Kidney (tissue), 13 donors: ENCODE measurements at regions not wholly inside any gene's neighbourhood (a gene's known extent, or its start where the extent isn't known, plus 50 kb on each side); places are given as distances from the start of the nearest gene placed in this dataset.

Experiments
- DNase-seq, 5 donors: peaks; one replicate each; pipeline ENCODE4 v3.0.0-alpha.2; 2013 to 2020
- FAIRE-seq: peaks from 2 replicates; lab custom pipeline; 2012; peaks lifted over from hg19 to GRCh38; lab: Jason Lieb, UNC
- H3K27ac ChIP-seq, 2 donors: one replicate each; pipeline ENCODE4 v1.7.0; 2013; ENCODE audit warnings: low read depth in 2 of 2, low read length in 2 of 2, inconsistent platforms in 1 of 2
- H3K27me3 ChIP-seq: one replicate; pipeline ENCODE4 v1.7.1; 2013; ENCODE audit warnings: low read length, inconsistent platforms; ENCODE audit not compliant: control insufficient read depth, insufficient read depth
- H3K36me3 ChIP-seq, 3 donors: one replicate each; pipeline versions ENCODE4 v1.7.0 to v1.7.1; 2013; ENCODE audit warnings: low read length in 3 of 3, control low read depth in 1 of 3, inconsistent platforms in 1 of 3; ENCODE audit not compliant: insufficient read depth in 3 of 3, control insufficient read depth in 2 of 3
- H3K4me1 ChIP-seq, 3 donors: one replicate each; pipeline versions ENCODE4 v1.7.0 to v1.7.1; 2013; ENCODE audit warnings: low read length in 3 of 3, inconsistent platforms in 1 of 3, low read depth in 1 of 3; ENCODE audit not compliant: control insufficient read depth in 2 of 3, insufficient read depth in 2 of 3
- H3K4me3 ChIP-seq, 3 donors: one replicate each; pipeline versions ENCODE4 v1.7.0 to v1.8.1; 2013; ENCODE audit warnings: low read length in 3 of 3, control low read depth in 1 of 3, inconsistent platforms in 1 of 3
- H3K9ac ChIP-seq, 3 donors: one replicate each; pipeline versions ENCODE4 v1.7.0 to v1.7.1; 2013; ENCODE audit warnings: low read length in 3 of 3, control low read depth in 1 of 3, inconsistent platforms in 1 of 3
- H3K9me3 ChIP-seq, 3 donors: one replicate each; pipeline versions ENCODE4 v1.7.0 to v1.7.1; 2013; ENCODE audit warnings: low read length in 3 of 3, control low read depth in 1 of 3, inconsistent platforms in 1 of 3; ENCODE audit not compliant: control insufficient read depth in 2 of 3, insufficient read depth in 1 of 3
- intact Hi-C: fragments of 100-400 bp; cut with DNase I; formaldehyde crosslinking; loops from one replicate; pipeline ENCODE4 v1.11.1; 2022
- TF ChIP-seq, protein P1 (sequence below): IDR thresholded peaks from 3 replicates; pipeline ENCODE4 v1.5.1; 2012; ENCODE audit warnings: mild to moderate bottlenecking, moderate library complexity, borderline replicate concordance; ENCODE audit not compliant: insufficient read depth; ENCODE audit errors: extremely low read depth
- donor health status: control.
- donor health status: control.
- donor health status: control.
- donor health status: control.
- donor health status: control.
- donor health status: DM: yes; HTN: yes; CAD: no.
- donor health status: Normal renal cell carcinoma (clear cell type).

DNA sequence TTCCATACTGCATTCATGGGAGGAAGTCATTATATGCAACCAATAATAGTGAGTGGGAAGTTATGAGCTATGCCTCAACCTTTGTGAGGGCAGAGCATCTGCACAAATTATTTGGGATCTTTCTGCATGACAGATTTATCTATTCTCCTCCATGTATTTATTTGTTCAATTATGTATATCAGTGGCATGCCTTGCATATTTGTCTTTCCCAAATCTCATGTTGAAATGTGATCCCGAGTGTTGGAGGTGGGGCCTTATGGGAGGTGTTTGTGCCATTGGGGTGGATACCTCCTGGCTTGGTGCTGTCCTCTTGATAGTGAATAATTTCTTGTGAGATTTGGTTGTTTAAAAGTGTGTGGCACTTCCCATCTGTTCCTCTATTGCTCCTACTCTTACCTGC lies 1246.0 kb upstream of the CITED2 start:
- no peaks in the 10 kb centered on the region for H3K9me3 ChIP-seq
- H3K27ac ChIP-seq = no peak overlapping the region
- H3K36me3 ChIP-seq = no peaks in the 10 kb centered on the region
- DNase-seq (no peak), FAIRE-seq (no peak)
- H3K4me1 ChIP-seq = no peaks in the 10 kb centered on the region
- no peak overlapping the region for H3K4me3 ChIP-seq
- intact Hi-C loops = no loop called here
- H3K9ac ChIP-seq = no peak overlapping the region
- no peaks in the 10 kb centered on the region for H3K27me3 ChIP-seq
- TF ChIP-seq, protein P1, sequence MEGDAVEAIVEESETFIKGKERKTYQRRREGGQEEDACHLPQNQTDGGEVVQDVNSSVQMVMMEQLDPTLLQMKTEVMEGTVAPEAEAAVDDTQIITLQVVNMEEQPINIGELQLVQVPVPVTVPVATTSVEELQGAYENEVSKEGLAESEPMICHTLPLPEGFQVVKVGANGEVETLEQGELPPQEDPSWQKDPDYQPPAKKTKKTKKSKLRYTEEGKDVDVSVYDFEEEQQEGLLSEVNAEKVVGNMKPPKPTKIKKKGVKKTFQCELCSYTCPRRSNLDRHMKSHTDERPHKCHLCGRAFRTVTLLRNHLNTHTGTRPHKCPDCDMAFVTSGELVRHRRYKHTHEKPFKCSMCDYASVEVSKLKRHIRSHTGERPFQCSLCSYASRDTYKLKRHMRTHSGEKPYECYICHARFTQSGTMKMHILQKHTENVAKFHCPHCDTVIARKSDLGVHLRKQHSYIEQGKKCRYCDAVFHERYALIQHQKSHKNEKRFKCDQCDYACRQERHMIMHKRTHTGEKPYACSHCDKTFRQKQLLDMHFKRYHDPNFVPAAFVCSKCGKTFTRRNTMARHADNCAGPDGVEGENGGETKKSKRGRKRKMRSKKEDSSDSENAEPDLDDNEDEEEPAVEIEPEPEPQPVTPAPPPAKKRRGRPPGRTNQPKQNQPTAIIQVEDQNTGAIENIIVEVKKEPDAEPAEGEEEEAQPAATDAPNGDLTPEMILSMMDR = no peak

DNA sequence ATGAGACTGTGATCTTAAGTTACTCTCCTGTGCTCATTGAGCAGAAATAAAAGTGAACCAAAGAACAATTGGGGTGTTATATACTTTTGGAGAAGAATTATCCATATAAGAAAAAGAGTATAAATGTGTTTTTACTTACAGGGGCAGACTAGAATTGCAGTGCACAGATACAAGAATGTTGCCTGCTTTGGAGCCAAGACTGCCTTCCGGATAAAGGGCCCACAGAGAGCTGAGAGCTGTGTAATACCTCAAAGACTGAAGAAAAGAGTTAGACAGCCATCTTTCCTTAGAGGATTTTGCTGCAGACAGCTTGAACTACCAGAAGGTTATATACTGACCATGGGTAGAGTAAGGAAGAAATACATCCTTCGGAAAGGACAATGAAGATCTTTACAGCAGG lies 1235.5 kb upstream of the CITED2 start:
- no peaks in the 10 kb centered on the region for H3K9me3 ChIP-seq
- H3K36me3 ChIP-seq = no peaks in the 10 kb centered on the region
- intact Hi-C loops = no loop called here
- H3K27ac ChIP-seq = no peak overlapping the region
- FAIRE-seq (no peak), DNase-seq (no peak)
- TF ChIP-seq, protein P1 = no peak
- no peak overlapping the region for H3K4me3 ChIP-seq
- no peak overlapping the region for H3K9ac ChIP-seq
- no peaks in the 10 kb centered on the region for H3K4me1 ChIP-seq
- no peaks in the 10 kb centered on the region for H3K27me3 ChIP-seq

DNA sequence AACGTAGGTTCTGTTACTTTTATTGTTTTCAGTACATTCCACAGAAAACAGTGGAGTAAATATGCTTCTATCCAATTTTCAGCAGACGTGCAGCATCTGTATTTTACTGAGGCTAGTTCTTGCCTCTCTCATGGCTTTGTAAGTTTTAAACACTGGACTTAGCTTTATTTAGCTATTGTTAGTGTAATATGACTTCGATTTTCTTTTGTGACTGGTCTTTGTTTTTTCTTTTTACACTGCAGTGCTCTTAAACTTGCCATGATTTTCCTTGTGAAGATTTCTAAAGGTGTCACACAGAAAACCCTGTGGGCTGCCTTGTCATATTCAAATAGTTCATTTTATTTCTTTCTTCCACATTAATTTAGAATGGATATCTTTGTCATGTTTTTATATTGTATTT lies 1234.9 kb upstream of the CITED2 start:
- no peak for FAIRE-seq
- intact Hi-C loops = no loop called here
- TF ChIP-seq, protein P1 = no peak

DNA sequence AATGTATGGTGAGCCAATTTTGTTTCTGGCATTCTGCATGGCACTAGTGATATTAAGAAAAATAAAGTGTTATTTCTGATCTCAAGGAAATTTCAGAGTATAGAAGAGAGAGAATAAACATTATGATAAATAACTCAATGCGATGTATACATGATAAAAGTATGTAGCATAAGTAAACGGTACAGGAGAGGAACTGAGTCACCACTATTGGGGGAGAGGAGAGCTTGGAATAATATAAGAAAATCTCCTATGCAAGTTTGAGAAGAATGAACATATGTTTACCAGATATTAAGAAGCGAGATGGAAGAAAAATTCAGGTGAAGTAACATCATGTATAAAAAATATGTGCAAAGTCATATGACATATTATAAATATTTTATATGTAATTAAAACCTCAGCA lies 1230.3 kb upstream of the CITED2 start:
- H3K9me3 ChIP-seq = no peaks in the 10 kb centered on the region
- TF ChIP-seq, protein P1 = no peak
- H3K4me1 ChIP-seq = no peaks in the 10 kb centered on the region
- FAIRE-seq = no peak
- no peak overlapping the region for H3K4me3 ChIP-seq
- intact Hi-C loops = no loop called here
- H3K27me3 ChIP-seq = no peaks in the 10 kb centered on the region
- H3K27ac ChIP-seq = no peak overlapping the region
- DNase-seq = no peak
- H3K36me3 ChIP-seq = no peaks in the 10 kb centered on the region
- no peak overlapping the region for H3K9ac ChIP-seq

More for the DNA sequence above, 1234.9 kb upstream of the CITED2 start:
- H3K9me3 ChIP-seq = no peaks in the 10 kb centered on the region
- no peaks in the 10 kb centered on the region for H3K27me3 ChIP-seq
- H3K27ac ChIP-seq = no peak overlapping the region
- no peak overlapping the region for H3K9ac ChIP-seq
- no peaks in the 10 kb centered on the region for H3K4me1 ChIP-seq
- no peak overlapping the region for H3K4me3 ChIP-seq
- no peaks in the 10 kb centered on the region for H3K36me3 ChIP-seq
- no peak for DNase-seq
